Fibroblast of skin of scalp (primary cell): ENCODE measurements at regions not wholly inside any gene's neighbourhood (a gene's known extent, or its start where the extent isn't known, plus 50 kb on each side); places are given as distances from the start of the nearest gene placed in this dataset.

Source experiments
- DNase-seq: peaks from one replicate; pipeline ENCODE4 v3.0.0-alpha.2; 2013

DNA sequence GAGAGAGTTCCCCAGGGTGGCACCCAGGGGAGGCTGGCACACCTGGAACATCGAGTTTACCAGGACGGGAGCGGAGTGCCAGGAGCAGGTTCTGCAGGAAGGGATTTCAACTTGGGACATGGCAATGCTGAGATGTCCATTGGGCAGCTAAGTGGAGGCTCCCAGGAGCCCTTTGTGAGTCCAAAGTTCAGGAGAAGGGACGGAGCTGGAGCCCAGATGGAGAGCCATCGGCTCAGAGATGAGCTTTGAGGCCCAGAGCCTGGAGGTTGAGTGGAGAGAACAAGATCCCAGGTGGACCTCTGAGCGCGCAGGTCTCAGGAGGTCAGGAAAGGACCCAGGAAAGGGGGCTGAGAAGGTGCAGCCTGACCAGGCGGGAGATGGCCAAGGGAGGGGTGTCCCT, 67.5 kb upstream of the AFDN start:
- no peak for DNase-seq

DNA sequence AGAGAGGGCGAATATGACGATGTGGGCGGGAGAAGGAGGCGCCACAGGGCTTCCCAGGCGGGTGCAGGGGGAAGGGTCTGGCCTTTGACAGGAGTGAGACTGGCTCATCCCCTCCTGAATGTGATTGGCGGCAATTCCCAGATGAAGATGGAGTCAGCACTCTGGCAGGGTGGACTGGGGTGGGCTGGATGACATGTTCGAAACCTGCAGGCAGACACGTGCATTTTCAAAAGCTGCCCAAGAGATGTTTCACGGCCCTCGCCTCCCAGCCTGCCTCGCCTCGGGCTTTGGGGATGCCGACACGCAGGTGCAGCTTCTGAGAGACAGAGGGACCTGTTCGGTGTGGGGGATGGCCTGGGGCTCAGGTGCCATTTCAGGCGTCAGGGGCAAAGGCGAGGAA, 66.8 kb upstream of the AFDN start:
- no peak for DNase-seq

DNA sequence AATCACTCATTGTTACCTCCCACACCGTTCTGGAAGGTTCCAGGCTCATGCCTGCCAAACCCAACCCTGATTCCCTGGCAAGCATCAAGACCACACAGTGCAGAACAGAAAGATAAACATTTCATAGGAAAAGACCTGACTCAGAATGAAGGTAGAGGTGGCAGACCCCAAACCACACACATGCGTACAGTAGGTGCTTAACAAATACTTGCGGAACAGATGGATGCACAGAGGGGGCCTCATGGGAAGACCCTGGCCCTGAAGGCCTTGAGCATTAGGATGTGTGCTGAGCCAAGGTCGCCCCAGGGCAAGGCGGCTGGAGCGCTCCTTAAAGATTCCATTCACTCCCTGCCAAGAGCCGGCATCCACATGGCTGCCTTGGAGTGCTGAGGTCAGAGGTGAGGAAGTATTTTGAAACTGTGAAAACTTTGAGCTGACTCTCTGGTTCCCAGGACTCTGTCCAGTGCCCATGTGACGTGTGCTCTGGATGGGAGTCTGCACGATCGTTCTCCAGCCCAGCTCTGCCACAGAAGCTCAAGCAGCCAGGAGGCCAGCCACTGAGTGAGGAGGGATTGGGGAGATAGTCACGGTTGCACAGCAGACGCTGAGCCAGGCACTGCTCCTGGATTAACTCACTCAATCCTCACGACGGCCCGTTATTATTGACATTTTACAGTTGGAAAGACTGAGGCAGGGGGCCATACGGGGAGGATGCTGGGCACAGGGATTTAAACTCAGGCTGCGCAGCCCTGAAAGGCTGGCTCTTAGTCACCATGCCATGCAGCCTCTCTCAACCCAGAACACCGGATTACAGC, 65.5 kb upstream of the AFDN start:
- DNase-seq: no peak

DNA sequence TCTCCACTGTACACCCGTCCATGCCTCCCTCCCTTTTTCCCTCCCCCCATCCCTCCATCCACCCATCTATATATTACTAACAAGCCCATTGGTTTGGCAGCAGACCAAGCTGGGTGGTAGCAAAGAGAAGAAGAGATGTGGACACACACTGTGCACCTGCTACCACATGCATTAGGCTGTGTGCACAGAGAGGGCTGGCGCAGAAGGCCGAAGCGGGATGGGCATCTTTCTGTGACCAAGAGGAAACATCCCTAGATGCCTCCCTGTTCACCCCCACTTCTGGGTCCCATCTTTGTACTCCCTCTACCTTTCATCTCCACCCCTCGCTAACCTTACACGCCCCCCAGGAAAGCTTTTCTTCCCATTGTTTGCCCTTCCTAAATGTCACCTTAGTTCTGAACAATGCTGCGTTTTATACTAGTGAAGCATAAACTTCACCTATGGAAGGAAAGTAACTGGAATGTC, 64.9 kb upstream of the AFDN start:
- no peak for DNase-seq

DNA sequence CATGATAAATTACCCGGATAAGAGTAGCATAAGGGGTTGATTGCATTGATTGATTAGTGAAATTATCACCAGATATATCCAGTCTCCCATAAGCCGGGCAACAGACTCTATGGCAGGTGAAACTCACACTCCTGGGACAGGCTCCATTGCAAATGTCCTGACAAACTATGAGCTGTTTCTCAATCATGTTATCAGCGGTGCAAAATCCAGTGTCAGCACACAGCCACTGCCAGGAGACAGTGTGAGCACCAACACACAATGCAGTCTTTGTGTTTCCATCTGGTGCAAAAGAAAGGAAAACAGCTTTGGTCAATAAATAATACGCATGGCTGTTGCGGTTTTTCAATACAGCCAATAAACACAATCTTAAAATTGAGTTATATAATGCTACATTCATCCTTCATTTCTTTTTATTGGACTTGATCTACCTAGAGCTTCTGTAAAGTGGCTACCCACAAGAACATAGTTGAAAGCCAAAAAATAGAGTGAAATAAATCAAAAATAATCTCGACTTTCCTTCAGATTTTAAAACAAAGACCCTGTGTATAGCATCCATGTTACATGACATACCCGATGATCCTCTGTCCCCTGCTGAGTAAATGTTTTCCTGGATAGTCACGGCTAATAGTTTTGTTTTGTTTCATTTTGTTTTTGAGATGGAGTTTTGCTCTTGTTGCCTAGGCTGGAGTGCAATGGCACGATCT, 64.3 kb upstream of the AFDN start:
- DNase-seq: no peak

DNA sequence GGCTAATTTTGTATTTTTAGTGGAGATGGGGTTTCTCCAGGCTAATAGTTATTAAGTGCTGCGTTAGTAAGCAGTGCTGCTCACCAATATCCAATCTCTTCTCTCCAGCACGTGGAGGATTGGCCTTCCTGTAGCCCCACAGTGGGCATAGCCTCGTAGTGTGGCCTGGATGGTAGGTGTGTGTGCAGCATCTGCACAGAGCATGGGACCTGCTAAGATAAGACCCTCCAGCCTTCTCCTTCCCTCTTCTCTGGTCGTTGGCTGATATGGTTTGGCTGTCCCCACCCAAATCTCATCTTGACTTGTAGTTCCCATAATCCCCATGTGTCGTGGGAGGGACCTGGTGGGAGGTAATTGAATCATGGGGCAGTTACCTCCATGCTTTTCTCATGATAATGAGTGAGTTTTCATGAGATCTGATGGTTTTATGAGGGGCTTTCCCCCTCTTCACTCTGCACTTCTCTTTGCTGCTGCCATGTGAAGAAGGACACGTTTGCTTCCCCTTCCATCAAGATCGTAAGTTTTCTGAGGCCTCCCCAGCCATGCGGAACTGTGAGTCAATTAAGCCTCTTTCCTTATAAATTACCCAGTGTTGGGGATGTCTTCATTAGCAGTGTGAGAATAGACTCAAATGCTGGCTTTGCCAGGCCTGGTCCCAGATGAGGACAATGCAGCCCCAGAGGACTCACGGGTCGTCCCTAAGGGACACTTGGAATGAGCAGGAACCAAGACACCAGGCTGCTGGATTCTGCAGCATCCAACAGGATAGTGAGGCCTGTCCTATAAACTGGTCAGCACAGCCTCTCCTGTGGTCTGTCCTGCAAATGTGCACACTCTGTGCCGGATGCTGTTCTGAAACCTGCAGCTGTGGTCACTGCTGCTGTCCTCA, 63.4 kb upstream of the AFDN start:
- DNase-seq: no peak

DNA sequence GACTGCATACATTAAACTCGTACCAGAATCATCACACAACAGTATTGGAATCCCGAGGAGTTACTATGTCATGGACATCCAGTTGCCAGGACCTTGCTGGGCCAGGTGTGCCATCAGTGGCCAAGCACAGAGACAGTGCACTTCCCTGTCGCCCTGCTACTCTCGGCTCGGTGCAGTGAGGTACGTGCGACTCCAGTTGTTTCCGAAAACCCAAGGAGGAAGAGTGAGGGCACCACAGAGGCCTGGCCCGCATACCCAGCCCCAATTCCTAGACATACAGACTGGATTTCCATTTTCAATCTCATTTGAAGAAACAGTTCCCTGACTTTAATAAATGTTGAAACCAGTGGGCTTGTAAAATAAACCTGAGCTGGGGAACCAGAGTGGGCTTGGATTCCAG, 62.5 kb upstream of the AFDN start:
- no peak for DNase-seq

DNA sequence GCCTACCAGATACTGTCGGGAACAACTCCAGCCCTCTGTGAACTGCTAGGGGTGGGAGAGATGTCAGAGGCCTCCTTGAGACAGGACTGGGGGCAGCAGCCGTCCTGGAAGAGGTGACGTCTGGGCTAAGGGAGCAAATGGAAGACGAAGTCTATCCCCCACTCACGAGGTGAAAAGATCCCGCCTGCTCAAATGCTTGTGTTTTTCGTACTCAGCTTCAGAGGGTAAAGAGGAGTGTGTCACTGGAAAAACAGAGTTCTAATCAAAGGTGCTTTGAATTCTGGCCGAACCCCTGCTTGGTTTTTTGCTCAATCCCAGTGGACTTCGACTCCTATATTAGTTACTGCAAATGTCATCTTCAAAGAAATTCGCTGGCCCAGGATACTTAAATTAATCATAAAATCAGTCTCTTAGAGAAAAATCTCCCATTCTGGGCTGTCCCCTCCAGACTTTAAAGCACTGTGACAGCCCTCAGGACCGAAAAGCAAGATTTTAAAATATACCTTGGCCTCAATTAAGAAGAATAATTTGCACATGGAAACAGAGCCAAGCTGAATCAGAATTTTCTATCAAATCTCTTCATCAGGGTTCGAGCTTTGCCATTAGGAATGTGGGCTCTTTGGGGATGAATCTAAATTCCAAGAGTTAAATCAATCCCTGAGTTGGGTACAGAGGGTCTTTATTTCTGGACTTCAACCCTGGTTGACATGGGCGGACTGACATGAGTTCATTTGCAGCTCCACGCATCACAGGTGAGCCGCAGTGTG, 61.8 kb upstream of the AFDN start:
- no peak for DNase-seq

DNA sequence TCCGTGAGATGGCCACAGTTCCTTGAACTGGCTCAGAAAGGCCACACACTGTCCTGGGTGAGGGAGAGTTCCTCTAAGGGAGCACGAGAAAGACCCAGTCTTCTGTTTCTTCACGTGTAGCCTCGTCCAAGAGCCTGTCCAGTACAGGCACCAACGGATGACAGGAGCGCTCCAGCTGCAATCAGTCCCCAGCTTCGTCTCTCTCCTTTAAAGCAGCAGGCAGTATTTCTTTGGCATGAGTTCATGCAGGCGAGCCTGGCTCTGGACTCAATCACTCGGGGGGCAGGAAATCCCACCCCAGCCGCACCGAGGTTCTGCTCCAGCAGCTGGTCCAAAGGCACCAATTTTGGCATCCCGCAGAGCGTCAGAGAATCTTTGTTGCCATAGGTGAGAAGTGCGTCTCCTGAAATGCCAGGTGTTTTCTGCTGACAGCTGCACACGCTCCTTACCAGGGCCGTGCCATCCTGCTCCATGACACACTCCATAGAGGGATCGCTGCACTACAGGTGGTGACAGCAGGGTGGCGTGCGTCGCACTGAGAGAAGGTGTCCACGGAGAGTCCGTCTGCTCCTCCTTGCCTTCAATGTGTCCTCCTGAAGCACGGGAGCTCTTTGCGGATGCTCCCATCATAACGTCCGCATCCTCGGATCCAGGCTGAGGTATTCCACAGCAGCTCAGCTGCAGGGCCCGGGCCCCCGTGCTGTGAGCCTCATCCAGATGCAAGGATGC, 59.6 kb upstream of the AFDN start:
- no peak for DNase-seq

DNA sequence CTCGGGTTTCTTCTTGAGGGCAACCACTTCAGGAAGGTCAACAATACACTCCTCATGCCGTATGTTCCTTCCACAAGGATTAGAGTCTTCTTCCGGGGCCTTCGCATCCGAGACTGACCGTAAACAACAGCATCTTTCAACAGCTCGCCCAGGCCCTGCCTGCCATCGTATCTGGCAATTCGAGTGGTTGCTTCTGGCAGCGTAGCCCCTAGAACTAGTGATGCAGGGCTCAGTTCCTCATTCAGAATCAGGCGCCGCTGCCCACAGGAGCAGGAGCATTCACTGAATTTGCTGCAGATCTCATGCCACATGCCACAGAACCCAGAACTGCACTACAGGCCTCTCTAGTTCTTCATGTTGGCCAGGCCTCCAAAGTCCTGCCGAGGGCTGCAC, 59.0 kb upstream of the AFDN start:
- no peak for DNase-seq

DNA sequence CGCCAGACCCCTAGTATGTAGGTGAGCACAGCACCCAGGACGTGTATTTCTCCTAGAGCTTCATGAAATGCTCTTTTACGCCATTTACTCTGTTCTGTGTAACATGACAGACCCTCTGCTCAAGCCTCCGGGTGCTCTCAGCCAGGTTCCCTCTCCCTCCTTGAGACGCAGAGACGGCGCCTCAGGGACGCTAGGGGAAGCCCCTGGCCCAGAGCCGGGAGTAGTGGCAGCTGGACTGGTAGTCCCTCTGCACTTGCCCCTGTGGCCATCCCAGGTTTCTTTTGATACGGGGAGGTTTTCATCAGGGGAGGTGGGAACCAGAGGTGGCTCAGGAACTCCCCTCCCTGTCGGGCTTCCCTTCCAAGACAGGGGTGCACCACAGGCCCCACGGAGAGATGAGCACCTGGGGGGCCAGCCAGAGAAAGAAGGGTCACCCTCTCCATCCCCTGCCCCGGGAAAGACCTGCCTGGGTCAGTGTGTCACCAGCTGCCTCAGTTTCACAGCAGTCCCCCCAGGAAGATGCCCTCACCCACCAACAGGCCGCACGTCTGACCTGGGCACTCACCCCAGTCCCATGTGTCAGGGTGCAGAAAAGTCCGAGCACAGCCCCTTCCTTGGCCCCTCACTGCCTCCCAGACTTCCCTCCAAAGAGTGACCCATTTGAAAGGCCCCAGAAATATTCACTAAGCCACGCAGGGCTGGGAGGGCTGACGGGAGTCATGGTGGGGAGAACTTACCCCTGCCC, 58.1 kb upstream of the AFDN start:
- DNase-seq: no peak

DNA sequence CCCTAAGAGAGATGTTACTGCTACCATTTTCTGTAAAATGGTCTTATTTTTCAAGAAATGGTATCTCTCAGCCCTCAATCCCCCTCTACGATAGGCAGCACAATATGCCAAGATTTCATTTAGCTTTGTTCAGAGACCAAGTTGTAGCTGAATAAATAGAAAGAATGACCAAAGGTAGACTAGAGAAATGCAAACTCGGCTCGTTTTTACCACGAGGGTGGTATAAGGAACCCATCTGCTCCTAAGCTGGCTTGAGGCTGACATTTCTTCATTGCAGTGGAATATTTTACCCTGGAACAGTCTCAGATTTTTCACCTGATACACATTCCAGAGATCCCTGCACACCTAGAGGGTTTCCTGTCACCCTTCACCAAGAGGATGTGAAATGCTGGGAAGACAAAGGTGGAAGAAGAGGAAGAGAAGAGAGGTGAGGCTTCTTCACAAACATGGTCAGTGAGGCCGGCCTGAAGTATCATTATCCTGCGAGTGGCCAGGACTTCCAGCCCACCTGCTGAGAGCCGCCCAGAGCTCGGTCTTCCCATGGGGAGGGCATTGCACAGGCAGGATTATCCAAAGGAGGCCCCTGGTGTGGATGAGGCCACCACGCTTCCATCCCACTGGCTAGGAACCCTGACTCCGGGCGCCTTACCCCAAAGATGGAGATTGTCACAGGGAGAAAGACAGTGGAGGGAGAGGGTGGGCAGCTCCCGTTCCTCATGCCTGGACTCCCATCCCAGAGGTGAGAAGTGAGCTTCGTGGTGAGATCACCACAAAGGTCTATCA, 57.1 kb upstream of the AFDN start:
- no peak for DNase-seq

DNA sequence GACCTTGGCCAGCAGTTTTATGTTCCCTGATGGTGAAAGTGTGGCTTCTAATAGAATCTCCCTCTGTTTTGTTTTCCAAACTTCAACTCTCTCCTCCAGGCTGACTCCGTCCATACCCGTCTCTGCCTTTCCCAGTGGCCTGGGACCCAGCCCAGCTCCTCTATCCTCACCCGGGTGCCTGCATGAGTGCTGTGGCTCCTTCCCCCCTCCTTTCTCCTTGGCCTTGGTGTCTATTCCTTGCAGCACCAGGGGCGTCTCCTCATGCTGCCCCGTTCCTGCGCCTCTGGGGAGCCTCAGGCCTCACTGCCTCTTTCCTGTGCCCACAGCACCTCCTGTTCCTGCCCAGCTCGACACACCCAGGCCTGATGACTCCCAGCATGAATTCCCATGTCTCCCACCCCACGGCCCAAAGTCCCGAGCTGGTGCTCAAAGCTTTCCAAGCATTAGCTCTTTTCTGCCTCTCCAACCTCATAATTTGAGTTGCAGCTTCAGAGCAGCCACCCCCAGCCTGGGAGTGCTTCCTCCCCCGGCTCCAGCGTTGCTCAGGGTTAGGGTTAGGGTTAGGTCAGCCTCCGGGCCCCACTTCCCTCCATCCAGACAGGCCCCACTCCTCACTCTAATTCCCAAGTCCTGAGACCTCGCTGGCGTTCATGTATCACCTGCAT, 56.3 kb upstream of the AFDN start:
- DNase-seq: no peak

DNA sequence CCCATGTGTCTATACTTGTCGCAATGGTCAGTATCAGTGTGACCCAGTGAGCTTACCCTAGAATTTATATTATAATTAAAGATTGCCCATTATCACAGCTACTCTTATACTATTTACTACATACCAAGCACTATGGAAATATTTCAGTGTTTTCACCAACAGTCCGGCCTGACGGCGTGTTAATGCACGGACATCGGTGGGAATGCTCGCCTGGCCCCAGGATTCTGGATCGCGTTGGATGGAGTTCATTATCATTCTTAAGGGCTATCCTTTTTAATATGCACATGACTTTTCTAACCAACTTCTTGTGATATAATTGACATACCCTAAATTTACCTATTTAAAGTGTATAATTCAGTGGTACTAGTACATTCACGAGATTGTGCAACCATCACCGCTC, 51.8 kb upstream of the AFDN start:
- no peak for DNase-seq

DNA sequence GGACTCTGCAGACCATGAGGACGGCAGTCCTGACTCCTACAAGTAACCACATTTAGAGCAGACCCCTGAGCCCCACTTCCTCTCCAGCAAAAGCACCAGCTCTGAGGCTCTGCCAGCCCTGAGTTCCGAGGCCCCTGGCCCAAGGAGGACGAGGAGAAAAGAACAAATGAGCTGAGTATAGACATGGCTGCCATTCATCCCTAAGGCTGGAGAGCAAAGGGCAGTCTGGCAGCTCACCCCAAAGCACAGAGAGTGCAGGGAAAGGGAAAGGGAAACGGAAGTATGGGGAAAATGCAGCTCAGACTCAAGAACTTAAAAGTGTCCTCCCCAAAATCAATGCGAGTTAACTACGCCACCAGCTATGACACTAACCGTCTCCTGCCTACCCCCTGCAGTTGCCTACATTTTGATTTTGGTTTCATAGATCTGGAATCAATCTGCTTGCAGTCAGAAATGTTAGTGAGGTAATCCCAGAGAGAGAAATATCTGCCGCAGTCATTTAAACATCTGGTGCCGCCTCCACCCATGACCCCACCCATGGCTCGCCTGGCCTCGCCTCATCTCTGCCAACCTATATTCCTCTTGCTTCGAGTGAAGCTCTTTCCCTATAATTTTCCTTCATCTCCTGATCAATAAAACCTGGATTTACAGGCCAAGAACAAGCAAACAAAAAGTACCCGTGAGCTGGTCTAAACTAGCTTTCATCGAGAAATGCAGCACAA, 49.6 kb upstream of the AFDN start:
- DNase-seq: no peak
